Fibroblast of skin of back (primary cell): ENCODE measurements at regions not wholly inside any gene's neighbourhood (a gene's known extent, or its start where the extent isn't known, plus 50 kb on each side); places are given as distances from the start of the nearest gene placed in this dataset.
"Not testable (repeated sequence)": the region's sequence is repeated elsewhere in the genome, so short reads cannot be mapped to it uniquely, and the experiment has no call there.

Source experiments
- DNase-seq: peaks from one replicate; pipeline ENCODE4 v3.0.0-alpha.2; 2013

- DNase-seq = no peak
Observed at GRCh38 chr5:166823360-166823759, 1468.1 kb upstream of the WWC1 start.

DNA sequence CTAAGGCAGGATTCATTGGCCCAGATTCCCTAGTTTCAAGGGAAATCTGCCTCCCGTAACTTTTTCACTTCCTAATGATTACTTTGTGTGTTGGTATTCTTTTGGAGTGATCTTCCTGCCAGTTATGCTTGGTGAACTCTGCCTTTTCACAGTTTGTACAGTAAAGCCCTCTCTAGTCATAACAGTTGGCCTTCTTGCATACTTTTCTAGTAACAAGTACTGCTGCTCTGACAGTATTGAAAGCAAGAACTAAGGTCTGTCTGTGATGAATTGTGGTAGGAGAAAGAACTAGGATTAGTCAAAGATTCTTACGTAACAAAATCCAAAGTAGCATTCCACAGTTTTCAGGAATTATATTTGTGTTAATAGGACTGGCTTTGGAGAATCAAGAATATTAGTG, 1457.2 kb upstream of the WWC1 start:
- DNase-seq = no peak

- DNase-seq = peak; percentile 9
Observed at GRCh38 chr5:166845044-166845443, 1446.4 kb upstream of the WWC1 start.

- DNase-seq = no peak
Observed at GRCh38 chr5:166856791-166857190, 1434.7 kb upstream of the WWC1 start.

DNA sequence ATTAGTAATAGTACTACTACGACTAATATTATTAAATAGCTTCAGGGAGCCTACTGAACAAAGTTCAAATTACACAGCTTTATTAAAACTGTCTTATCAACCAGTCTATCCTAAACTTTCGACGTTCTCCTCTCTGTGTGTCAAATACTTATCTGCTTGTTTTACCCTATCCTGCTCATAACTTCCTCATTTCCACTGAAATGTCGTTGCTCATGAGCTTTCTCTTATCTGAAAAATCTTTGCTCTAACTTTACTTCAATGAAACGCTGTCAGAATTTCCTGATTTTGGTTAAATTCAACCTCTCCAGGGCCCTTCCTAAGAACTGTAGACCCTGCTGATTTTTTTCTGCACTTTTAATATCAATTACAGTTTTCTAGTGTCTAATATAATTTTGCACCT, 1431.0 kb upstream of the WWC1 start:
- DNase-seq = no peak

DNA sequence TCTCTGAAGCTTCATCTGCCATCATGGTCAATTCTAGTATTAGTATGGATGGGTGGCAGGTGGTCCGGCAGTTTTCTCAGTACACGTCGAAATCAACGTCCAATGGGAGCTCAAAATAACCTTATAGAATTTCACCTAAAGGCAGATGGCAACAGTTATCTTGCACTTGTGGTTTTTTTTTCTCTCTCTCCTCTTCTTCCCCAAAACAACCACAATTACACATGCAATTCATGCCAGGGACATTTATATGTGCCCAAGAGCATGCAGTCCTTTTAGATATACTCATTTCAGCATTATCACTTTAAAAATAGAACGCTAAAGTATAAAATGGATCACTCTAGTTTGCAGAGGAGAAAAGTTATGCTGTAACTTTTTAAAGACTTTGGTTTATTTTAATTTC, 1428.9 kb upstream of the WWC1 start:
- no peak for DNase-seq

DNA sequence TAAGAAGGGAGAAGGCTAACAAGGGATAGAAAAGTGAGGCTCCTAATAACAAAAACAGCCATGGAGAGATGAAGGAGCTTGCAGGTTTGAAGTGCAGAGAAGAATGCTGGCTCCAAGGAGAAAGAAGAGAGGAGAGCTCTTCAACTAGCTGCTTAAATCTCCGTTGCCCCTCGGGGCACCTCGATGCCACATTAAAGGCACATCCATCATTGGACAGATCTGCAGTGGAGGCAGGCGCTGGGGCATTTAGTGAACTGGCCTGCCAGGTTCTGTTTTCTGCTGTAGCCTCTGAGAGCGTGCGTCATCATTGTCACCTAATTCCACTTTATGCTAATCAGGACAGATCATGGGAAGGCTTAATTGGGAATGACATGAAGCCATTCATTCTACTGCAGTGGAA, 1426.2 kb upstream of the WWC1 start:
- DNase-seq = no peak

DNA sequence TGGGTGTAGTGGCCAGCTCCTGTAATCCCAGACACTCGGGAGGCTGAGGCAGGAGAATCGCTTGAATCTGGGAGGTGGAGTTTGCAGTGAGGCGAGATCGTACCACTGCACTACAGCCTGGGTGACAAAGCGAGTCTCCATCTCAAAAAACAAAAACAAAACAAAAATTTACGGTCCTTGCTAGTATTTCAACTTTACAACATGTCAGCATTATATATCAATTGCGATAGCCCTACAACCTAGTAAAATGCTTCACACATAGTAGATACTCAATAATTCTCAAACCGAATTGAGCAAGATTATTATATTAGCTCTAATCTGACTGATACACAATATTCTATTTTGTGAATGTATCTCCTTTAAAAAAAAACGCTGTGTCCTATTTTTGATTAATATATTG, 1411.0 kb upstream of the WWC1 start:
- no peak for DNase-seq

GRCh38 chr5:166881802-166882201, 1409.6 kb upstream of the WWC1 start:
- no peak for DNase-seq

DNA sequence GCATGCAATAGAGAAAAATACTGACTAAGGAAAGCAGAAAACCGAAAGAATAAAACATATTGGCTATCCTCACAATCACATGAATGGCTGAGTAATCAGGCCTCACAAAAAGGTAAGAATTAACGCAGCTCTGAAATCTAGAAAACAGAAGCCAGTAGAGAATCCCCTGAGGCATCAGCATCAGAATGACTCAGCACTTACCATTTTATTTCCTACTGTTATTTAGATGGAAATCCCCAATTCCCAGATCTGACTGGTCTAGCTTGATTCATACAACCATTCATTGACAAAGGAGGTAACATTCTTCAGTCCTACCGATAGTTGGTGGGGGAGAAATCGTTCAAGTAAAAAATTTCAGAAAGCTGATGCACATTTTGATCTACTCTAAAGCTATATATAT, 1408.4 kb upstream of the WWC1 start:
- DNase-seq = no peak

DNA sequence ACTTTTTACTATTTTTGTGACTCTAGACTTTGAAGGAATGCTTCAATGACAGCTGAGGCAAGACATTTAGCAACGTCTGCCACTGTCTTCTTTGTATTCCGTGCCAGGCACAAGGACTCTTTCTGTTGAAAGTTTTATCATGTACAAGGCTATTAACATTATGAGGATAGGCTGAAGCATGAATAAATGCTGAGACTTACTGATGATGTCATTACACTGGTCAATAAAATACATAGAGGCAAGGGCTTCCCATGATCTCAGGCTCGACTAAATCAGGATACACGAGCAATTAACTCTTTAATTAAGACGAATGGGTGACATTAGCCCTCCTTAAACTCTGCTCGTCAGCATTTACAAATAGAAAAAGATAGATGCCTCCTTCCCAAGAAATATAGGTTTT, 1393.3 kb upstream of the WWC1 start:
- DNase-seq = no peak

GRCh38 chr5:166899343-166899742, 1392.1 kb upstream of the WWC1 start:
- no peak for DNase-seq

- no peak for DNase-seq
Observed at GRCh38 chr5:166904571-166904970, 1386.9 kb upstream of the WWC1 start.

DNA sequence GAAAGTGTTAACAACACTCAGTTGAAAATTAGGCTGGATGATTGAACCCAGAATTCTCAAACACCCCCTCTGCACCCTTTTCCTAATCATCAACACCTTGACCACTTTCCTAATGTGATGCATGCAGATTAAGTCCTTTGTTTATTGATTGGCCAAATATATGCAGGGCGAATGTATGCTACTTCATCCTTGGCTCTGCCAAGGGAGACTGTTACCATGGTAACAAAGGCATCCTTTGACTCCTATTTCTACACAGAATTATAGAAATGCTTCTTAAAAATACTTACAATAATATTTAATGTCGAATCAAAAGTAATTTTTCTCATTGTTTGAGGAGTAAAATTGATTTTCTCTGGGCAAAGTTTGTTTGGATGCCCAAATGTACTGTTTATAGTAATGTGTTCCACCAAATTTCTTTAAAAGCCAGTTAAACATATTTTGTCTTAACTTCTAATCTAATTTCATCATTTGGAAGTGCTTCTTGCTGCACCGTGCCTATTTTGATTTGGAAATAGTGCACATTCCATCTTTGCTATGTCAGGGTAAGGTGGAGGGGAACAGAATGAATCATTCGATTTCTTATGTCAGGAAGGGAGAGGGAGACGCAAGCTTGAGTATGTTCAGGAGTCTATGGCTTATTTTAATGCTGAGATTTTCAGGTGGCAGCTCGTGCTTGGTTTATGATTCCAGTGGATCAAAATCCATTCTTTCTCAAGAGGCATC, 1384.3 kb upstream of the WWC1 start:
- DNase-seq = peak; percentile 59

DNA sequence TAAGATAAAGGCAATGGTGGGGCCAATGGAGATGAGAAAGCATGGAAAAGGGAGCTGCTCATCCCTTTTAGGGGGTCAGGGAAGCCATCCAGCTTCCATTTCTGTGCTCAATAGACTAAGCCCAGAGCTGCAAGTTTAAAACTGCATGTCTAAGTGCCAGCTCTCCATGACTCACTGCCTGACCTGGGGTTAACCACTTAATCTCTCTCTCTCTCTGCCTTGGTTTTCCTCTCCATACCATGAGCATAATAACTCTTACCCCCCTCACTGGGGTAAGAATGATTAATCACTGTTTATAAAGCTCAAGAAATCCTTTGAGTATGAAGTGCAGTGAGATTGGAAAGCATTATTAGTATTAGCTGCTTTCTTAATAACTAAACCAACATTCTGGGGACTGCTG, 1382.4 kb upstream of the WWC1 start:
- DNase-seq = peak; percentile 72

- DNase-seq = no peak
Observed at GRCh38 chr5:166909926-166910325, 1381.5 kb upstream of the WWC1 start.

- no peak for DNase-seq
Observed at GRCh38 chr5:166910995-166911394, 1380.5 kb upstream of the WWC1 start.

- DNase-seq = no peak
Observed at GRCh38 chr5:166916021-166916420, 1375.4 kb upstream of the WWC1 start.

GRCh38 chr5:166926138-166926537, 1365.3 kb upstream of the WWC1 start:
- no peak for DNase-seq

DNA sequence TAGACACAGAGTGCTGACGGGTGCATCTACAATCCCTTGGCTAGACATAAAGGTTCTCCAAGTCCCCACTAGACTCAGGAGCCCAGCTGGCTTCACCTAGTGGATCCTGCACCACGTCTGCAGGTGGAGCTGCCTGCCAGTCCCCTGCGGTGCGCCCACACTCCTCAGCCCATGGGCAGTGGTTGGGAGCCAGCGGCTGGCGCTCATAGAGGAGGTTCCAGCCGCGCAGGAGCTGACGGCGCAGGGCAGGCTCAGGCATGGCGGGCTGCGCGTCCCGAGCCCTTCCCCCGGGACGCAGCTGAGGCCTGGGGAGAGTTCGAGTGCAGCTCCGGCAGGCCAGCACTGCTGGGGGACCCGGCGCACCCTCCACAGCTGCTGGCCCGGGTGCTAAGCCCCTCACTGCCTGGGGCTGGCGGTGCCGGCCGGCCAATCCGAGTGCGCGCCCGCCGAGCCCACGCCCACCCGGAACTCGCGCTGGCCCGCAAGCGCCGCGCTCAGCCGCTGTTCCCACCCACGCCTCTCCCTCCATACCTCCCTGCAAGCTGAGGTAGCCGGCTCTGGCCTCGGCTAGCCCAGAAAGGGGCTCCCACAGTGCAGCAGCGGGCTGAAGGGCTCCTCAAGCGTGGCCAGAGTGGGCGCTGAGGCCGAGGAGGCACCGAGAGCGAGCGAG, 1364.5 kb upstream of the WWC1 start:
- DNase-seq = not testable (repeated sequence)

DNA sequence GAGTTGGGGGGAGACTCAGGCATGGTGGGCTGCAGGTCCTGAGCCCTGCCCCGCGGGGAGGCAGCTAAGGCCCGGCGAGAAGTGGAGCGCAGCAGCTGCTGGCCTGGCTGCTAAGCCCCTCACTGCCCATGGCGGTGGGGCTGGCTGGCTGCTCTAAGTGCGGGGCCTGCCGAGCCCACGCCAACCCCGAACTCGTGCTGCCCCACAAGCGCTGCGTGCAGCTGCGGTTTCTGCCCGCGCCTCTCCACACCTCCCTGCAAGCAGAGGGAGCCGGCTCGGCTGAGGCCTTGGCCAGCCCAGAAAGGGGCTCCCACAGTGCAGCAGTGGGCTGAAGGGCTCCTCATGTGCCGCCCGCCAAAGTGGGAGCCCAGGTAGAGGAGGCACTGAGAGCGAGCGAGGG, 1355.1 kb upstream of the WWC1 start:
- no peak for DNase-seq

DNA sequence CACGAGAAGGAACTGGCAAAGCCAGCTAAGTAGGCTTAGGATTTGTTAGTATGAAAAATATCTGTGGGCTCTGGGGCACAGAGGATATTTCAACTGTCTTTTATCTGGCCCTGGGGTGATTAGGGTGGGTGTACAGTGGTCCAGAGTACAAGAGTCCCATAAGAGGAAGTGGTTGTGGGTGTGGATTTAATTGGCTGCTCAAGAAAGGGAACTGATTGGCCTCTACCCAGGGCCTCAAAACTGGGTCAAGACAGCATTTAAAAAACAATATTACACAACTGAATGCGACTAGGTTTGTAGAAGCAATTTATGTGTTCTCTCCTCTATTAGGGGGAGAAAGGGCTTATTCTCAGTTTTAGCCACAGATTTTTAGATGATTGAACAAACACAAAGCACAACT, 1353.4 kb upstream of the WWC1 start:
- no peak for DNase-seq

DNA sequence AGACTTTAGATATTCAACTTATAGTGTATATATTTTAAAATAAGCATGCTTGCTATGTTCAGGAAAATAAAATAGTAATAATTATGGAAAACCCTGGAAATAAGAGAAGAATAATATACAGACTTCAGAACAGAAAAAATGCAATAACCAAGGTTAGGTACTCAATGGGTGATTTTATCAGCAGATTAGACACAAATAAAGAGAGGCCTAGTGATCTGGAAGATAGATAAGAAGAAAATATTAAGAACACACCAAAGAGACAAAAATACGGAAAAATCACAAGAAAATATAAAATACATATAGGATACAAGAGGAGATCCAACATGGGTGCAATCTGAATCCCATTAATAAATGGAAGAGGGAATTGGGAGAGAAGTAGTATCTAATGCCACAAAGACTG, 1348.5 kb upstream of the WWC1 start:
- DNase-seq = no peak

DNA sequence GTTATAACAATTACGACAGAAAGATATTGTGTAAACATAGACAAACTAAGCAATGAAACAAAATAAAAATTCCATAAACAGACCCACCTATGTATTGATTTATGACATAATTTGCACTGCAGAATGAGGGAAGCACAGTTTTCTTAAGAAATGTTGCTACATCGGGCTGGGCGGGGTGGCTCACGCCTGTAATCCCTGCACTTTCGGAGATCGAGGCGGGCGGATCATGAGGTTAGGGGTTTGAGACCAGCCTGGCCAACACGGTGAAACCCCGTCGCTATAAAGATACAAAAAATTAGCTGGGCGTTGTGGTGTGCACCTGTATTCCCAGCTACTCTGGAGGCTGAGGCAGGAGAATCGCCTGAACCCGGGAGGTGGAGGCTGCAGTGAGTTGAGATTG, 1344.4 kb upstream of the WWC1 start:
- DNase-seq = no peak

GRCh38 chr5:166948679-166949078, 1342.8 kb upstream of the WWC1 start:
- DNase-seq = no peak
